ENCODE measurements at regions not wholly inside any gene's neighbourhood (a gene's known extent, or its start where the extent isn't known, plus 50 kb on each side); places are given as distances from the start of the nearest gene placed in this dataset.

DNA sequence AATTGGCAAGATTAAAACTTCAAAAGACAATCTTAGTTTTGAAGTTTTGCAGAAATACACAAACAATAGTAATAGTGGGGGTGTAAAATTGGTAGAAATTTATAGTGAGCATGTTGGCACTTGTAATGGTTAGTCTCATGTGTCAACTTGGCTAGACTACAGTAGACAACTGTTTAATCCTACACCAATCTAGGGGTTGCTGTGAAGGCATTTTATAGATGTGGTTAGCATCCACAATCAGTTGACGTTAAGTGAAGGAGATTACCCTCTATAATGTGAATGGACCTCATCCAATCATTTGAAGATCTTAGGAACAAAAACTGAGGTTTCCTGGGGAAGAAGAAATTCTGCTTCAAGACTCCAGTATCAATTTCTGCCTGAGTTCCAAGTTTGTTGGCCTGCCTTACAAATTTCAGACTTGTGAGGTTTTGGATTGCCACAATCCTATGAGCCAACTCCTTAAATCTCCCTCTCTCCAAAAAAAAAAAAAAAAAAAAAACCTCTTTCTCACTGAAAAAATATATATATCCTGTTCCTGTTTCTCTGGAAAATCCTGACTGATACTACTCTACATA, 531.6 kb upstream of the IGFBP3 start:
- Histone ChIP-seq H3K27ac (no peak overlapping the region), H3K4me3 (no peak overlapping the region)
- TF ChIP-seq, protein P1, sequence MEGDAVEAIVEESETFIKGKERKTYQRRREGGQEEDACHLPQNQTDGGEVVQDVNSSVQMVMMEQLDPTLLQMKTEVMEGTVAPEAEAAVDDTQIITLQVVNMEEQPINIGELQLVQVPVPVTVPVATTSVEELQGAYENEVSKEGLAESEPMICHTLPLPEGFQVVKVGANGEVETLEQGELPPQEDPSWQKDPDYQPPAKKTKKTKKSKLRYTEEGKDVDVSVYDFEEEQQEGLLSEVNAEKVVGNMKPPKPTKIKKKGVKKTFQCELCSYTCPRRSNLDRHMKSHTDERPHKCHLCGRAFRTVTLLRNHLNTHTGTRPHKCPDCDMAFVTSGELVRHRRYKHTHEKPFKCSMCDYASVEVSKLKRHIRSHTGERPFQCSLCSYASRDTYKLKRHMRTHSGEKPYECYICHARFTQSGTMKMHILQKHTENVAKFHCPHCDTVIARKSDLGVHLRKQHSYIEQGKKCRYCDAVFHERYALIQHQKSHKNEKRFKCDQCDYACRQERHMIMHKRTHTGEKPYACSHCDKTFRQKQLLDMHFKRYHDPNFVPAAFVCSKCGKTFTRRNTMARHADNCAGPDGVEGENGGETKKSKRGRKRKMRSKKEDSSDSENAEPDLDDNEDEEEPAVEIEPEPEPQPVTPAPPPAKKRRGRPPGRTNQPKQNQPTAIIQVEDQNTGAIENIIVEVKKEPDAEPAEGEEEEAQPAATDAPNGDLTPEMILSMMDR (IDR thresholded peaks at IDR 0.05), result no peak
- DNase-seq (ENCODE audit: low spot score), result no peak

DNA sequence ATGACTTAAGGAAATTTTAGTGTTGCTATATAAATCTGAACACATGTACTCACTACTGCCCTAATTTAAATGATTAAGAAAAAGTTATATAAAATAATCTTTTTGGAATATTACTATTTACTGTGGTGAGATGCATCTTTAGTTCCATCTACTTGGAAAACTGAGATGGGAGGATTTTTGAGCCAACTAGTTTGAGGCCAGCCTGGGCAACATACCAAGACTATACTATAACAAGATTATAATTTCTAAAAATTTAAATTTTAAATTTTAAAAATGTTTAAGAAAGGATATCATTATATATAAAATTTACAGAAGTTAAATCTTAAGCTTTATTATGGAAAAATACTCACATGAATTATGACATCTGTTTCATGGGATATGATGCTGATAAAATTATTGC, 530.8 kb upstream of the IGFBP3 start:
- H3K4me3 ChIP-seq, result no peak overlapping the region
- TF ChIP-seq, protein P1 (IDR thresholded peaks at IDR 0.05), result no peak
- no peak for DNase-seq (ENCODE audit: low spot score)
- no peak overlapping the region for H3K27ac ChIP-seq

DNA sequence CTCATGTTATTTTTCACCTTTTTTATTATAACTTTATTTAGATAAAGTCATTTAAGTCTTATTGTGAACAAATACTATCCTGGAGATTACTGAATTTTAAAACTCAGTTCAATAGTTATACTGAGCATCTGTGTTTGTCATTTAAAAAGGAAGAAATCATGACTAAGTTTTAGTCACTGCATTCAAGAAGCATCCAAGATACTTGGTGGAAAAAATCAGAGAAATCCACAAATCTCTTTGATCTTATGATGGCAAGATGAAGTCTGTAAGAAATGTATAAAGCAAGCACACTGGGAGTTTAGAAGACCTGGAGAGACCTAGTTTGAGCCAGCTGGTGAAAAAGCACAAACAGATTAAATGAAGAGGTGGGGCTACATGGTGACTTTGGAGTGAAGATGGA, 529.8 kb upstream of the IGFBP3 start:
- TF ChIP-seq, protein P1 (IDR thresholded peaks at IDR 0.05), result no peak
- Histone ChIP-seq H3K4me3 (no peak overlapping the region), H3K27ac (no peak overlapping the region)
- no peak for DNase-seq (ENCODE audit: low spot score)

DNA sequence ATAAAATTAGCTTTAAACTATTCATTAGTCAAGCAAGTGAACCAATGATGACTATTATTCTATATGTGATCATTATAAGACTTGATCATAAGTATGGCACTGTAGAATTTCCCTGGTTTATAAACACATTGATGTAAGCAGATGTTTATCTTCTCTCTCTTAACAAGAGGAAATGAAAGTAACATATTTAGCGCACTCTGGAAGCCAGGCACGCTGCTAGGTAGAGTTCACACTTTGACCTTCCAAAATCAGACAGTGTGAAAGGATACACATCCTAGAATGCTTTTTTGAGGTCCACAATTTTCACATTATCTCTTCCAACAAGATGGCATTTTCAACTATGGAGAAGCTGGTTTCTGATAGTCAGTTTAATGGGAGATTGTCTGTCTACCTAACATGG, 529.4 kb upstream of the IGFBP3 start:
- H3K4me3 ChIP-seq, result no peak overlapping the region
- DNase-seq (ENCODE audit: low spot score), result no peak
- no peak overlapping the region for H3K27ac ChIP-seq
- TF ChIP-seq, protein P1 (IDR thresholded peaks at IDR 0.05), result no peak

DNA sequence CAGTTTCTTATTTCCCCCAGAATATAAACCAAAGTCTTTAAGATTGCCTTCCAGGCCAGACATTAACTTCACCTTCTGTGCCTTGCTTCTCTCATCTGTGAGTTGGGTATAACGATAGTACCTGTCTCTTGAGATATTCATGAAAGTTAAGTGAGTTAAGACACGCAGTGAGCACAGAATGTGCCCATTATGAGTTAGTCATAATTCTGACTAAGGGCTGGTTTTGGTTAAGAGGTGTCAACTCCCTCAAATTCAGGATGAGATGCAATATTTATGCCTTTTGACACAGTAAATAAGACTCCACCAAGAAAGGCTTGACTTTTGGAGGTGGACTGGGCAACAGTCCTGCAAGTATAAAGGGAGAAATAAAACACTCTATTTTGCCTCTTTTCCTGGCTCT, 528.7 kb upstream of the IGFBP3 start:
- no peak for DNase-seq (ENCODE audit: low spot score)
- TF ChIP-seq, protein P1 (IDR thresholded peaks at IDR 0.05), result no peak
- Histone ChIP-seq H3K27ac (no peak overlapping the region), H3K4me3 (no peak overlapping the region)

DNA sequence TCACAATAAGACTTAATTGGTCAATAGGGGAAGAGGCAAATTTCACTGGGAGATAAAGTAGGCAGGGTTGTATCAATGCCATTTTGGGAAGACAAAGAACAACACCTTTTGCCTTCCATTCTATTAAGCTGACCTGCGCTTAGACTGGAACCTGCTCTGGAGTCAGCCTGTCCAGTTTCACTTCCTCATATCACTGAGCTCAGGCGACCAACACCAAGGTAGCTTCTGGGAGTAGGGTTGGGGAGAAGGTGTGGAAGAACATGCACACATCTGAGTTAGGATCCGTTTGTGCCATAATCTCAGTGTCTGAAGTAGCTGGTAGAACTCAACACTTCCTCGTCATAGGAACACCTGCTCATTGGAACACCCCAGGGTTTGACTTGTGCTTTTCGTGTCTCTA, 527.4 kb upstream of the IGFBP3 start:
- TF ChIP-seq, protein P1 (IDR thresholded peaks at IDR 0.05), result no peak
- Histone ChIP-seq H3K4me3 (no peak overlapping the region), H3K27ac (no peak overlapping the region)
- no peak for DNase-seq (ENCODE audit: low spot score)

DNA sequence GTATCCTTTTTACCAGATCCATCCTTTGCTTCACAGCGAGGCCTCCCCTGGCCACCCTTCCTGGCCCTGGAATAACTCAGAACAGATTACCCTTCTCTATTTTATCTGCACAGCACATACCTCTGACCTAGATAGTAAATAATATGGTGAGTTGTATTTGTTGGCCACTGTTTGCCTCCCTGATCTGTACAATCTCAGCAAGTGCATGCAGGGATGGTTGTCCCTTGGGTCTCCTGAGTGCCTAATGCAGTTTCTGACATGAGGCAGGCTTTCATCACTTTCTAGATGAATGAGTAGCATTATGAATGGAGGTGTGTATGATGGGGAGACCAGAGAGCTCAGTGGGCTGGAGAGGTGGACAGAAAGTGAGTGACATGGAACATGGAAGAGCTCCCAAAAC, 525.1 kb upstream of the IGFBP3 start:
- DNase-seq (ENCODE audit: low spot score), result no peak
- no peak overlapping the region for H3K27ac ChIP-seq
- TF ChIP-seq, protein P1 (IDR thresholded peaks at IDR 0.05), result no peak
- H3K4me3 ChIP-seq, result no peak overlapping the region
